Parathyroid adenoma (tissue), 2 donors: ENCODE measurements at regions not wholly inside any gene's neighbourhood (a gene's known extent, or its start where the extent isn't known, plus 50 kb on each side); places are given as distances from the start of the nearest gene placed in this dataset.

ENCODE experiments used
- H2AFZ ChIP-seq: fragments of 300-600 bp; sonication (generic); one replicate; pipeline ENCODE4 v1.7.0; 2017; ENCODE audit warnings: antibody characterized with exemption, mild to moderate bottlenecking
- H3K27ac ChIP-seq: fragments of 300-600 bp; sonication (generic); one replicate; pipeline ENCODE4 v1.7.0; 2017
- H3K27me3 ChIP-seq: fragments of 300-600 bp; sonication (generic); one replicate; pipeline ENCODE4 v1.7.0; 2017; ENCODE audit warnings: low read length; ENCODE audit not compliant: control insufficient read depth, insufficient read depth
- H3K36me3 ChIP-seq: fragments of 300-600 bp; sonication (generic); one replicate; pipeline ENCODE4 v1.7.0; 2017; ENCODE audit warnings: low read length; ENCODE audit not compliant: control insufficient read depth, insufficient read depth
- H3K4me1 ChIP-seq: fragments of 300-600 bp; sonication (generic); one replicate; pipeline ENCODE4 v1.7.0; 2017; ENCODE audit warnings: control low read depth
- H3K4me2 ChIP-seq: fragments of 300-600 bp; sonication (generic); one replicate; pipeline ENCODE4 v1.7.0; 2017; ENCODE audit warnings: low read length
- H3K4me3 ChIP-seq: fragments of 300-600 bp; sonication (generic); one replicate; pipeline ENCODE4 v1.7.0; 2017; ENCODE audit warnings: low read depth, low read length
- H3K79me2 ChIP-seq: fragments of 300-600 bp; sonication (generic); one replicate; pipeline ENCODE4 v1.7.0; 2017; ENCODE audit warnings: control low read depth
- H3K9ac ChIP-seq: fragments of 300-600 bp; sonication (generic); one replicate; pipeline ENCODE4 v1.7.0; 2017; ENCODE audit warnings: mild to moderate bottlenecking
- H3K9me3 ChIP-seq: fragments of 300-600 bp; sonication (generic); one replicate; pipeline ENCODE4 v1.7.0; 2017; ENCODE audit warnings: low read length; ENCODE audit not compliant: control insufficient read depth
- CTCF ChIP-seq: fragments of 300-600 bp; sonication (generic); IDR thresholded peaks from one replicate; pipeline ENCODE4 v1.7.0; 2017; ENCODE audit warnings: antibody characterized with exemption, mild to moderate bottlenecking
- donor health status: primary hyperparathyroidism.

- H3K36me3 ChIP-seq: no peaks in the 10 kb centered on the region
- no peaks in the 10 kb centered on the region for H3K9me3 ChIP-seq
- no peak overlapping the region for H2AFZ ChIP-seq
- no peak overlapping the region for H3K4me3 ChIP-seq
- no peak overlapping the region for H3K9ac ChIP-seq
- no peak for TF ChIP-seq CTCF
- peaks cover 3% of the 10 kb centered on the region for H3K4me1 ChIP-seq
- H3K27ac ChIP-seq: no peak overlapping the region
- H3K79me2 ChIP-seq: peaks cover 7% of the 10 kb centered on the region
- no peaks in the 10 kb centered on the region for H3K27me3 ChIP-seq
- no peak overlapping the region for H3K4me2 ChIP-seq
Measured at GRCh38 chr10:21061982-21062381, 164.9 kb upstream of the NEBL start.

GRCh38 chr10:21061184-21061583, 164.1 kb upstream of the NEBL start:
- Histone ChIP-seq H3K79me2 (peaks cover 7% of the 10 kb centered on the region), H3K4me1 (peaks cover 3% of the 10 kb centered on the region), H3K9ac (no peak overlapping the region), H3K9me3 (no peaks in the 10 kb centered on the region), H3K27ac (no peak overlapping the region), H3K4me3 (no peak overlapping the region), H3K27me3 (no peaks in the 10 kb centered on the region), H2AFZ (no peak overlapping the region), H3K36me3 (no peaks in the 10 kb centered on the region), H3K4me2 (no peak overlapping the region)
- no peak for TF ChIP-seq CTCF

GRCh38 chr10:21060626-21061025, 163.5 kb upstream of the NEBL start:
- Histone ChIP-seq H3K4me3 (no peak overlapping the region), H3K79me2 (peaks cover 9% of the 10 kb centered on the region), H3K36me3 (no peaks in the 10 kb centered on the region), H3K27ac (no peak overlapping the region), H3K4me1 (peaks cover 3% of the 10 kb centered on the region), H3K4me2 (no peak overlapping the region), H3K9me3 (no peaks in the 10 kb centered on the region), H3K9ac (no peak overlapping the region), H3K27me3 (no peaks in the 10 kb centered on the region), H2AFZ (no peak overlapping the region)
- TF ChIP-seq CTCF: no peak

GRCh38 chr10:21057989-21058388, 160.9 kb upstream of the NEBL start:
- H3K4me2 ChIP-seq: no peak overlapping the region
- no peaks in the 10 kb centered on the region for H3K9me3 ChIP-seq
- no peaks in the 10 kb centered on the region for H3K36me3 ChIP-seq
- H3K79me2 ChIP-seq: peaks cover 9% of the 10 kb centered on the region
- H3K27ac ChIP-seq: no peak overlapping the region
- no peaks in the 10 kb centered on the region for H3K4me1 ChIP-seq
- no peaks in the 10 kb centered on the region for H3K27me3 ChIP-seq
- H2AFZ ChIP-seq: no peak overlapping the region
- TF ChIP-seq CTCF: no peak
- no peak overlapping the region for H3K9ac ChIP-seq
- H3K4me3 ChIP-seq: no peak overlapping the region

GRCh38 chr10:21057436-21057835, 160.3 kb upstream of the NEBL start:
- Histone ChIP-seq H3K9me3 (no peaks in the 10 kb centered on the region), H3K27me3 (no peaks in the 10 kb centered on the region), H3K27ac (no peak overlapping the region)

More at GRCh38 chr10:21057436-21057835, 160.3 kb upstream of the NEBL start:
- Histone ChIP-seq H2AFZ (no peak overlapping the region), H3K36me3 (no peaks in the 10 kb centered on the region), H3K4me2 (no peak overlapping the region), H3K4me3 (no peak overlapping the region), H3K4me1 (no peaks in the 10 kb centered on the region), H3K79me2 (peaks cover 9% of the 10 kb centered on the region), H3K9ac (no peak overlapping the region)
- no peak for TF ChIP-seq CTCF
